ENCODE measurements at regions not wholly inside any gene's neighbourhood (a gene's known extent, or its start where the extent isn't known, plus 50 kb on each side); places are given as distances from the start of the nearest gene placed in this dataset.
"Not testable (repeated sequence)": the region's sequence is repeated elsewhere in the genome, so short reads cannot be mapped to it uniquely, and the experiment has no call there.

- peak; percentile 46 for FAIRE-seq
Measured at GRCh38 chr3:178084938-178085816, 451.1 kb upstream of the KCNMB2 start.

GRCh38 chr3:178085817-178086123 lies 450.5 kb upstream of the KCNMB2 start:
- no peak for FAIRE-seq

GRCh38 chr3:178086144-178086825 lies 450.0 kb upstream of the KCNMB2 start:
- no peak for FAIRE-seq

GRCh38 chr3:178087376-178087775 lies 448.9 kb upstream of the KCNMB2 start:
- no peak for FAIRE-seq

- no peak for FAIRE-seq
Measured at GRCh38 chr3:178088963-178089362, 447.3 kb upstream of the KCNMB2 start.

- FAIRE-seq, result no peak
Measured at GRCh38 chr3:178090899-178091298, 445.3 kb upstream of the KCNMB2 start.

- no peak for FAIRE-seq
Measured at GRCh38 chr3:178095522-178095921, 440.7 kb upstream of the KCNMB2 start.

GRCh38 chr3:178096955-178097354 lies 439.3 kb upstream of the KCNMB2 start:
- FAIRE-seq, result no peak

- FAIRE-seq, result no peak
Measured at GRCh38 chr3:178097576-178097975, 438.7 kb upstream of the KCNMB2 start.

GRCh38 chr3:178099274-178099673 lies 437.0 kb upstream of the KCNMB2 start:
- no peak for FAIRE-seq

GRCh38 chr3:178099862-178100261 lies 436.4 kb upstream of the KCNMB2 start:
- no peak for FAIRE-seq

GRCh38 chr3:178100908-178101307 lies 435.3 kb upstream of the KCNMB2 start:
- FAIRE-seq, result no peak

- FAIRE-seq, result no peak
Measured at GRCh38 chr3:178103140-178103539, 433.1 kb upstream of the KCNMB2 start.

GRCh38 chr3:178107804-178108203 lies 428.4 kb upstream of the KCNMB2 start:
- FAIRE-seq, result no peak

GRCh38 chr3:178109691-178110090 lies 426.5 kb upstream of the KCNMB2 start:
- FAIRE-seq, result no peak

GRCh38 chr3:178112134-178112533 lies 424.1 kb upstream of the KCNMB2 start:
- no peak for FAIRE-seq

GRCh38 chr3:178112552-178112951 lies 423.7 kb upstream of the KCNMB2 start:
- not testable (repeated sequence) for FAIRE-seq

GRCh38 chr3:178117641-178118040 lies 418.6 kb upstream of the KCNMB2 start:
- FAIRE-seq, result no peak

GRCh38 chr3:178119608-178120295 lies 416.5 kb upstream of the KCNMB2 start:
- not testable (repeated sequence) for FAIRE-seq

- no peak for FAIRE-seq
Measured at GRCh38 chr3:178120367-178120766, 415.9 kb upstream of the KCNMB2 start.

- no peak for FAIRE-seq
Measured at GRCh38 chr3:178126686-178127085, 409.6 kb upstream of the KCNMB2 start.

GRCh38 chr3:178127221-178127620 lies 409.0 kb upstream of the KCNMB2 start:
- no peak for FAIRE-seq

GRCh38 chr3:178129109-178129508 lies 407.1 kb upstream of the KCNMB2 start:
- no peak for FAIRE-seq

GRCh38 chr3:178131801-178132200 lies 404.4 kb upstream of the KCNMB2 start:
- FAIRE-seq, result no peak

Measured in endometrium (tissue), 2 donors.